ENCODE measurements at regions not wholly inside any gene's neighbourhood (a gene's known extent, or its start where the extent isn't known, plus 50 kb on each side); places are given as distances from the start of the nearest gene placed in this dataset.

- FAIRE-seq: no peak
Observed at GRCh38 chr7:144910411-144910810, 74.6 kb upstream of the TPK1 start.

GRCh38 chr7:144908943-144909556 is 73.2 kb upstream of the TPK1 start:
- FAIRE-seq: no peak

GRCh38 chr7:144908324-144908723 is 72.5 kb upstream of the TPK1 start:
- FAIRE-seq: no peak

GRCh38 chr7:144907577-144907976 is 71.7 kb upstream of the TPK1 start:
- FAIRE-seq: no peak

GRCh38 chr7:144903201-144903600 is 67.3 kb upstream of the TPK1 start:
- FAIRE-seq: no peak

- no peak for FAIRE-seq
Observed at GRCh38 chr7:144892761-144893160, 56.9 kb upstream of the TPK1 start.

Data from endometrium (tissue), 2 donors.